K562 (cell line): ENCODE measurements at regions not wholly inside any gene's neighbourhood (a gene's known extent, or its start where the extent isn't known, plus 50 kb on each side); places are given as distances from the start of the nearest gene placed in this dataset.

Experiments used
- ATAC-seq: fragments of 200-7000 bp; cut with Tn5 transposase; 3 replicates; pipeline ENCODE4 v1.9.1; 2020; ENCODE audit warnings: moderate library complexity
- BruUV-seq: library from RNA; stranded (reverse); fragments of 400-500 nt; replicated peaks from 2 replicates; lab custom pipeline; 2021; lab: Mats Ljungman, UMichigan
- CTCF ChIA-PET: fragments of 300-600 bp; formaldehyde crosslinking; extraction: SDS; loops from one replicate; lab custom pipeline; 2021; ENCODE audit warnings: low intra/inter-chr PET ratio; lab: Yijun Ruan, JAX
- POLR2A ChIA-PET: fragments of 300-600, 350-650 bp; sonication (Branson Sonifier 250); formaldehyde crosslinking; extraction: SDS; loops from one replicate; lab custom pipeline; 2021; ENCODE audit warnings: antibody characterized with exemption, inconsistent platforms; lab: Yijun Ruan, JAX
- DNase-seq, 4 experiments: peaks; one replicate each; pipeline versions ENCODE4 v3.0.0 to v3.0.0-alpha.2; 2011 to 2018; ENCODE audit warnings: low spot score in 3 of 4, mixed read lengths in 3 of 4; ENCODE audit errors: extremely low read depth in 1 of 4
- FAIRE-seq: peaks from 2 replicates; lab custom pipeline; 2011; peaks lifted over from hg19 to GRCh38; lab: Jason Lieb, UNC
- H2AFZ ChIP-seq: 2 replicates; pipeline ENCODE4 v1.6.0; 2011; ENCODE audit warnings: low read depth, low read length, control low read depth, inconsistent platforms
- H3K27ac ChIP-seq: fragments of 200-600 bp; 3 replicates; pipeline ENCODE4 v1.8.0; 2011; ENCODE audit warnings: low read depth, mild to moderate bottlenecking, control low read depth, inconsistent platforms, low read length, moderate library complexity, mixed read lengths; ENCODE audit errors: extremely low read depth
- H3K27me3 ChIP-seq, 2 experiments: fragments of 300-600 bp in 1 of 2; 2 replicates in 1 of 2; 3 replicates in 1 of 2; pipeline versions ENCODE4 v1.6.0 to v1.8.0; 2011; ENCODE audit warnings: inconsistent platforms in 2 of 2, low read length in 2 of 2, mild to moderate bottlenecking in 1 of 2, mixed read lengths in 1 of 2, moderate library complexity in 1 of 2; ENCODE audit not compliant: control insufficient read depth in 2 of 2, insufficient read depth in 2 of 2
- H3K36me3 ChIP-seq: fragments of 300-600 bp; 3 replicates; pipeline ENCODE4 v1.8.0; 2011; ENCODE audit warnings: mild to moderate bottlenecking, low read length, inconsistent platforms; ENCODE audit not compliant: control insufficient read depth, insufficient read depth
- H3K4me1 ChIP-seq, 2 experiments: fragments of 200-600 bp in 1 of 2; replicated peaks in 1 of 2; 2 replicates in 1 of 2; 3 replicates in 1 of 2; pipeline versions ENCODE4 v1.5.1 to v1.8.0; 2011; ENCODE audit warnings: inconsistent platforms in 2 of 2, low read length in 2 of 2, mild to moderate bottlenecking in 1 of 2, mixed read lengths in 1 of 2, moderate library complexity in 1 of 2; ENCODE audit not compliant: control insufficient read depth in 2 of 2, insufficient read depth in 2 of 2
- H3K4me2 ChIP-seq: 2 replicates; pipeline ENCODE4 v1.6.1; 2011; ENCODE audit warnings: low read length, control low read depth, inconsistent platforms, mixed read lengths; ENCODE audit not compliant: insufficient read depth
- H3K4me3 ChIP-seq: fragments of 200-600 bp; sonication (generic), shearing (Covaris generic); 2 replicates; pipeline ENCODE4 v1.5.1; 2016; ENCODE audit warnings: control low read depth, inconsistent platforms
- H3K79me2 ChIP-seq: fragments of 200-600 bp; 3 replicates; pipeline ENCODE4 v1.8.0; 2011; ENCODE audit warnings: low read length, inconsistent platforms; ENCODE audit not compliant: control insufficient read depth, insufficient read depth
- H3K9ac ChIP-seq, 2 experiments: 2 replicates each; pipeline versions ENCODE4 v1.6.0 to v1.6.1; 2011; ENCODE audit warnings: low read depth in 2 of 2, low read length in 2 of 2, control low read depth in 1 of 2, inconsistent platforms in 1 of 2, mild to moderate bottlenecking in 1 of 2, mixed read lengths in 1 of 2; ENCODE audit not compliant: insufficient read depth in 1 of 2
- H3K9me1 ChIP-seq: one replicate; pipeline ENCODE4 v1.6.0; 2011; ENCODE audit warnings: inconsistent platforms, mild to moderate bottlenecking, low read length, moderate library complexity; ENCODE audit not compliant: control insufficient read depth, insufficient read depth
- H3K9me3 ChIP-seq: replicated peaks from 2 replicates; pipeline ENCODE4 v1.5.1; 2011; ENCODE audit warnings: low read depth, low read length, inconsistent platforms; ENCODE audit not compliant: control insufficient read depth, insufficient read depth
- H4K20me1 ChIP-seq: replicated peaks from 2 replicates; pipeline ENCODE4 v1.6.1; 2011; ENCODE audit warnings: low read length, inconsistent platforms, mixed read lengths; ENCODE audit not compliant: control insufficient read depth, insufficient read depth
- ASH1L ChIP-seq: fragments of 450-650 bp; IDR thresholded peaks from 2 replicates; pipeline ENCODE4 v1.6.1; 2018; ENCODE audit warnings: borderline replicate concordance, mild to moderate bottlenecking, low read depth; ENCODE audit not compliant: partially characterized antibody
- ATF2 ChIP-seq: sonication (generic); formaldehyde crosslinking; IDR thresholded peaks from 2 replicates; pipeline ENCODE4 v1.8.1; 2022; ENCODE audit warnings: missing genetic modification reagents
- FIP1L1 ChIP-seq: fragments of 200-400 bp; formaldehyde crosslinking; IDR thresholded peaks from 2 replicates; pipeline ENCODE4 v1.6.1; 2018; ENCODE audit warnings: mild to moderate bottlenecking, low read depth, low read length; ENCODE audit not compliant: poor library complexity, severe bottlenecking
- FOXJ2 ChIP-seq: fragments of 200-800 bp; sonication (Bioruptor generic); IDR thresholded peaks from 2 replicates; pipeline ENCODE4 v1.6.1; 2016; ENCODE audit warnings: missing genetic modification characterization, missing compliant biosample characterization
- FOXJ3 ChIP-seq: sonication (generic); formaldehyde crosslinking; IDR thresholded peaks from 2 replicates; pipeline ENCODE4 v1.4.0; 2020; ENCODE audit warnings: mild to moderate bottlenecking, missing genetic modification reagents
- NRF1 ChIP-seq, 2 experiments: fragments of 450-650 bp; IDR thresholded peaks in 1 of 2; conservative IDR thresholded peaks in 1 of 2; 2 replicates each; pipeline ENCODE4 v1.6.1; 2014; ENCODE audit warnings: mild to moderate bottlenecking in 2 of 2
- RAD21 ChIP-seq, 2 experiments: fragments of 250-450 bp in 1 of 2; fragments of 450-650 bp in 1 of 2; sonication (Bioruptor Pico) in 1 of 2; formaldehyde crosslinking in 1 of 2; IDR thresholded peaks in 1 of 2; conservative IDR thresholded peaks in 1 of 2; 2 replicates each; pipeline versions ENCODE4 v1.4.0 to v1.8.0; 2020 to 2022; ENCODE audit warnings: mild to moderate bottlenecking in 2 of 2, moderate library complexity in 1 of 2
- RHOXF2B ChIP-seq: fragments of 250-450 bp; sonication (Bioruptor Pico); conservative IDR thresholded peaks from 2 replicates; pipeline ENCODE4 v1.5.1; 2021
- STAG1 ChIP-seq: sonication (generic); formaldehyde crosslinking; IDR thresholded peaks from 2 replicates; pipeline ENCODE4 v1.5.0; 2020; ENCODE audit warnings: missing genetic modification reagents, borderline replicate concordance
- U2AF2 ChIP-seq: fragments of 200-400 bp; formaldehyde crosslinking; optimal IDR thresholded peaks from 2 replicates; pipeline ENCODE3; 2017; ENCODE audit warnings: low read depth, mild to moderate bottlenecking, low read length
- USF1 ChIP-seq: sonication (generic); formaldehyde crosslinking; IDR thresholded peaks from 2 replicates; pipeline ENCODE4 v1.9.0; 2022; ENCODE audit warnings: mild to moderate bottlenecking, missing genetic modification reagents
- XRCC4 ChIP-seq: IDR thresholded peaks from one replicate; pipeline ENCODE4 v1.6.1; 2011; ENCODE audit not compliant: insufficient read depth, insufficient read length; ENCODE audit errors: extremely low read depth
- ZMIZ1 ChIP-seq, 2 experiments: fragments of 150-350 bp in 1 of 2; IDR thresholded peaks; 2 replicates each; pipeline ENCODE4 v1.6.1; 2012 to 2016; ENCODE audit warnings: low read depth in 2 of 2, low read length in 2 of 2, mild to moderate bottlenecking in 1 of 2, moderate library complexity in 1 of 2
- ZNF347 ChIP-seq: fragments of 450-650 bp; formaldehyde crosslinking; IDR thresholded peaks from 2 replicates; pipeline ENCODE4 v1.4.0; 2020; ENCODE audit warnings: low read depth, mild to moderate bottlenecking, moderate library complexity
- ZNF436 ChIP-seq: fragments of 250-450, 450-650 bp; sonication (Bioruptor Pico); formaldehyde crosslinking; IDR thresholded peaks from 2 replicates; pipeline ENCODE4 v1.7.0; 2020; ENCODE audit warnings: mild to moderate bottlenecking
- ZNF830 ChIP-seq: fragments of 250-450 bp; sonication (Bioruptor Pico); IDR thresholded peaks from 2 replicates; pipeline ENCODE4 v1.5.0; 2021; ENCODE audit warnings: mild to moderate bottlenecking
- WGBS: fragments of 100-300 bp; shearing (Covaris generic); methylation state at CpG from one replicate; pipeline ENCODE4 v1.1.6; 2016; ENCODE audit warnings: low coverage, mixed read lengths; ENCODE audit not compliant: insufficient coverage; ENCODE audit errors: missing lambda C conversion rate; 5-methylcytosine and 5-hydroxymethylcytosine counted together
- in situ Hi-C: fragments of 300-500 bp; cut with MboI; formaldehyde crosslinking; loops from 4 replicates; pipeline ENCODE4 v1.15.0; 2018; ENCODE audit warnings: inconsistent platforms, mixed read lengths
- intact Hi-C: fragments of 100-400 bp; cut with micrococcal nuclease; formaldehyde crosslinking; loops from 2 replicates; pipeline ENCODE4 v1.14.2; 2022

GRCh38 chr5:8413975-8414374 is 545.0 kb downstream of the MTRR start:
- WGBS = 0% methylated on average over 7 of the region's 7 CpGs
- Histone ChIP-seq H2AFZ (no peak overlapping the region), H3K27me3 (no peaks in the 10 kb centered on the region), H3K27ac (no peak overlapping the region), H3K79me2 (no peaks in the 10 kb centered on the region), H4K20me1 (no peaks in the 10 kb centered on the region), H3K9ac (no peak overlapping the region), H3K9me1 (no peaks in the 10 kb centered on the region), H3K9me3 (no peaks in the 10 kb centered on the region), H3K36me3 (no peaks in the 10 kb centered on the region), H3K4me2 (no peak overlapping the region), H3K4me1 (no peaks in the 10 kb centered on the region), H3K4me3 (no peak overlapping the region)
- POLR2A ChIA-PET = no interaction called here
- BruUV-seq = no TSS peak
- CTCF ChIA-PET = no interaction called here
- TF ChIP-seq NRF1 (conservative IDR thresholded peaks at IDR 0.05 in 1 of 2, IDR thresholded peaks at IDR 0.05 in 1 of 2) (no peak), ZNF436 (no peak), ZMIZ1 (IDR thresholded peaks at IDR 0.05; ENCODE audit: low read depth in 2 of 2, low read length in 2 of 2) (no peak), FOXJ3 (CRISPR knock-in tag) (no peak), ATF2 (CRISPR knock-in tag) (no peak), STAG1 (no peak), USF1 (CRISPR knock-in tag) (no peak), U2AF2 (no peak), FIP1L1 (no peak), XRCC4 (no peak), RAD21 (CRISPR knock-in tag; conservative IDR thresholded peaks at IDR 0.05 in 1 of 2, IDR thresholded peaks at IDR 0.05 in 1 of 2) (no peak), ZNF347 (CRISPR knock-in tag) (no peak), FOXJ2 (tag) (no peak), ZNF830 (CRISPR knock-in tag) (no peak), RHOXF2B (CRISPR knock-in tag) (no peak), ASH1L (no peak)
- in situ Hi-C loops (no loop called here), intact Hi-C loops (no loop called here)
- ATAC-seq (no peak), DNase-seq (no peak), FAIRE-seq (no peak)
